Suprapubic skin (tissue), 4 donors: ENCODE measurements at regions not wholly inside any gene's neighbourhood (a gene's known extent, or its start where the extent isn't known, plus 50 kb on each side); places are given as distances from the start of the nearest gene placed in this dataset.
A peak's percentile ranks its signal among the peaks of the same experiment; 100 is the strongest.

Experiments
- DNase-seq, 2 donors: peaks; one replicate each; pipeline ENCODE4 v3.0.0-alpha.2; 2019; ENCODE audit warnings: low spot score in 2 of 2
- H3K27ac ChIP-seq: fragments of 200-600 bp; sonication (generic); one replicate; pipeline ENCODE4 v1.5.1; 2019
- H3K27me3 ChIP-seq: fragments of 200-600 bp; sonication (generic); one replicate; pipeline ENCODE4 v1.5.1; 2019
- H3K36me3 ChIP-seq: fragments of 200-600 bp; sonication (generic); one replicate; pipeline ENCODE4 v1.5.1; 2019
- H3K4me1 ChIP-seq: fragments of 200-600 bp; sonication (generic); one replicate; pipeline ENCODE4 v1.5.1; 2019
- H3K4me3 ChIP-seq: fragments of 200-600 bp; sonication (generic); one replicate; pipeline ENCODE4 v1.5.1; 2019; ENCODE audit warnings: mild to moderate bottlenecking
- H3K9me3 ChIP-seq: fragments of 200-600 bp; sonication (generic); one replicate; pipeline ENCODE4 v1.5.1; 2019
- CTCF ChIP-seq, 2 donors: fragments of 200-600 bp in 1 of 2; fragments of 450-650 bp in 1 of 2; sonication (generic) in 1 of 2; IDR thresholded peaks; one replicate each; pipeline ENCODE4 v1.5.1; 2016 to 2019; ENCODE audit warnings: antibody characterized with exemption in 2 of 2, mild to moderate bottlenecking in 1 of 2, moderate library complexity in 1 of 2
- EP300 ChIP-seq: sonication (generic); formaldehyde crosslinking; IDR thresholded peaks from one replicate; pipeline ENCODE4 v1.6.1; 2017; ENCODE audit warnings: antibody characterized with exemption
- POLR2A ChIP-seq, 2 donors: fragments of 450-650 bp; IDR thresholded peaks; one replicate each; pipeline ENCODE4 v1.6.1; 2017; ENCODE audit warnings: antibody characterized with exemption in 2 of 2, mild to moderate bottlenecking in 2 of 2, moderate library complexity in 2 of 2
- POLR2AphosphoS5 ChIP-seq, 3 donors: sonication (generic); formaldehyde crosslinking; IDR thresholded peaks; one replicate each; pipeline ENCODE4 v1.6.1; 2017; ENCODE audit warnings: antibody characterized with exemption in 3 of 3
- WGBS: methylation state at CpG from one replicate; pipeline ENCODE4 v1.1.5; 2018; 5-methylcytosine and 5-hydroxymethylcytosine counted together

GRCh38 chr9:108586471-108587139 is 269.2 kb downstream of the ACTL7B start:
- peaks cover 37% of the 10 kb centered on the region for H3K4me1 ChIP-seq
- no peaks in the 10 kb centered on the region for H3K27me3 ChIP-seq
- DNase-seq = no peak
- no peaks in the 10 kb centered on the region for H3K36me3 ChIP-seq
- H3K4me3 ChIP-seq = no peak overlapping the region
- H3K27ac ChIP-seq = no peak overlapping the region
- no peaks in the 10 kb centered on the region for H3K9me3 ChIP-seq
- 86% methylated on average over 1 of the region's 1 CpG for WGBS
- peak in 1 of 3 donors; percentile 51 for TF ChIP-seq POLR2AphosphoS5 (IDR thresholded peaks at IDR 0.05)
- no peak for TF ChIP-seq CTCF (IDR thresholded peaks at IDR 0.05)
- no peak for TF ChIP-seq POLR2A (IDR thresholded peaks at IDR 0.05)
- no peak for TF ChIP-seq EP300

- WGBS = 73% methylated on average over 2 of the region's 2 CpGs
- Histone ChIP-seq H3K4me1 (peaks cover 34% of the 10 kb centered on the region), H3K4me3 (no peak overlapping the region), H3K36me3 (no peaks in the 10 kb centered on the region), H3K27ac (no peak overlapping the region), H3K9me3 (no peaks in the 10 kb centered on the region), H3K27me3 (no peaks in the 10 kb centered on the region)
- no peak for DNase-seq
- TF ChIP-seq POLR2A (IDR thresholded peaks at IDR 0.05) (no peak), CTCF (IDR thresholded peaks at IDR 0.05) (no peak), POLR2AphosphoS5 (IDR thresholded peaks at IDR 0.05) (no peak)
These were observed 270.9 kb downstream of the ACTL7B start for GRCh38 chr9:108584860-108585259.

GRCh38 chr9:108582726-108583125 is 273.1 kb downstream of the ACTL7B start:
- 73% methylated on average over 5 of the region's 5 CpGs for WGBS
- Histone ChIP-seq H3K4me3 (no peak overlapping the region), H3K36me3 (no peaks in the 10 kb centered on the region), H3K27me3 (no peaks in the 10 kb centered on the region), H3K4me1 (peaks cover 21% of the 10 kb centered on the region), H3K27ac (no peak overlapping the region), H3K9me3 (no peaks in the 10 kb centered on the region)
- TF ChIP-seq POLR2AphosphoS5 (IDR thresholded peaks at IDR 0.05) (no peak), EP300 (no peak)
- no peak for DNase-seq

GRCh38 chr9:108579757-108580439 is 275.9 kb downstream of the ACTL7B start:
- H3K9me3 ChIP-seq = no peaks in the 10 kb centered on the region
- TF ChIP-seq EP300 (no peak), POLR2AphosphoS5 (IDR thresholded peaks at IDR 0.05) (peak; percentile 31 to 90 (median 81)), CTCF (IDR thresholded peaks at IDR 0.05) (no peak), POLR2A (IDR thresholded peaks at IDR 0.05) (no peak)
- no peaks in the 10 kb centered on the region for H3K27me3 ChIP-seq
- H3K4me1 ChIP-seq = peaks cover 18% of the 10 kb centered on the region
- H3K27ac ChIP-seq = peak overlapping the region; percentile 78
- H3K4me3 ChIP-seq = no peak overlapping the region
- WGBS = 69% methylated on average over 6 of the region's 6 CpGs
- DNase-seq = peak in 1 of 2 donors; percentile 80
- H3K36me3 ChIP-seq = no peaks in the 10 kb centered on the region

GRCh38 chr9:108575276-108575675 is 280.5 kb downstream of the ACTL7B start:
- Histone ChIP-seq H3K27ac (no peak overlapping the region), H3K27me3 (no peaks in the 10 kb centered on the region), H3K4me3 (no peak overlapping the region), H3K36me3 (no peaks in the 10 kb centered on the region), H3K9me3 (no peaks in the 10 kb centered on the region), H3K4me1 (peaks cover 11% of the 10 kb centered on the region)
- WGBS = 44% methylated on average over 1 of the region's 1 CpG
- TF ChIP-seq POLR2A (IDR thresholded peaks at IDR 0.05) (no peak), EP300 (no peak), CTCF (IDR thresholded peaks at IDR 0.05) (no peak), POLR2AphosphoS5 (IDR thresholded peaks at IDR 0.05) (no peak)
- DNase-seq = no peak
